ENCODE measurements at regions not wholly inside any gene's neighbourhood (a gene's known extent, or its start where the extent isn't known, plus 50 kb on each side); places are given as distances from the start of the nearest gene placed in this dataset.

- intact Hi-C loops (cut with micrococcal nuclease), result no loop called here
These were observed 147.2 kb downstream of the PCSK1 start for GRCh38 chr5:96285823-96286222.

- intact Hi-C loops (cut with micrococcal nuclease), result no loop called here
These were observed 148.2 kb downstream of the PCSK1 start for GRCh38 chr5:96284727-96285389.

DNA sequence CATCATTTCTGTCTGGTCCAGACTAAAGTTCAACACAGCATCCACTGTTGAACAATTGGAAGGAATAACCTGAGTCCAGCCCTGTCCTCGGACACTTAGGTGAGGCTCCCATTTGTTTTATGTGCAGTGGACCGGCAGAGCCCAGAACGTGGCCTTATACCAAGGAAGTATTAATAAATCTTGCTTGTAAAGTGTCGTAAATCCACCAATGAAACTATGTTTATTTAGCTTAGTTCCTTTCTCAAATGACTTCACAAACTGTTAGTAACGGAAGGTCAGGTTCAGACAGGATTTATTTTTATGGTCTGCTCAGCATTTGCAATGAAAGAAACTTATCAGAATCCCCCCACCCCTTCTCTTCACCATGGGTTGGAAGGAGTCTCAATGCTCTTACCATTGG is 149.5 kb downstream of the PCSK1 start:
- intact Hi-C loops (cut with micrococcal nuclease), result no loop called here

GRCh38 chr5:96282020-96282419 is 151.0 kb downstream of the PCSK1 start:
- intact Hi-C loops (cut with micrococcal nuclease), result no loop called here

DNA sequence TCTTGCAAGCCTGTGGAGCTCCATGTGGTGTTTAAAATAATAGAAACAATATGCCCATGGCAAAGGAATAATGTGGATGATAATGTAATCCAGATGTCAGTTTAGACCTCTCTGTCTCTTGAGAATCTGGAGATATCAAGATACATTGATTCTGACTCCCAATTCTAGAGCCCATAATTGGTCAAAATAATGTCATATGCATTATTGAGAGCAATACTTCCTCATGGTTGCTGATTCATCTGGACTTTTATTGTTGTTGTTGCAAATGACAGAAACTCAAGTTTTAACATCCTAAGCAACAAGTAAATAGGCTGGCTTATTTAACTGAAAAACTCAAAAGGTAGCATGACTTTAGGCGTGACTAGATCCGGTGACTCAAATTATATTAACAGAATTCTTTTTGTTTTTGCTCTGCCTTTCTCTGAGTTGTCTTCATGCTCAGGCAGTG is 152.1 kb downstream of the PCSK1 start:
- intact Hi-C loops (cut with micrococcal nuclease), result no loop called here

- intact Hi-C loops (cut with micrococcal nuclease), result no loop called here
These were observed 153.1 kb downstream of the PCSK1 start for GRCh38 chr5:96279801-96280542.

DNA sequence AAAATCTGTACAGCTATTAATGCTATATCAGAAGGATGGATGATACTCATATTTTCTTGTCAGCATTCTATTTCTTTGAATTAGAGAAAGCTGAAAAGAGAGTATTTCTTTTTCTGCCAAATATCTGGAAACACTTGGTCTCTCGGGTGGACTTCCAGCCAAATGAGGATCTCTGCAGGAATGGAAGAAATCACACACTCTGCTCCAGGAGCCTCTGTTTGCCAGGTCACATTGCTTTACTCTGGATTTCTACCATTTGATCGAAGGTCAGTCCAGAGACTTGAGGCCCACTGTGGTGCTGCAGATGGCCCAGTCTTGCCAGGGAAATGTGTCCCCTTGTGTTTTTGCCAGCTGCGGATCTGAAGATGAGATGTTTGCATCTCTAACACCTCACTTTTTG is 154.1 kb downstream of the PCSK1 start:
- intact Hi-C loops (cut with micrococcal nuclease), result no loop called here

GRCh38 chr5:96275051-96275450 is 158.0 kb downstream of the PCSK1 start:
- intact Hi-C loops (cut with micrococcal nuclease), result no loop called here

DNA sequence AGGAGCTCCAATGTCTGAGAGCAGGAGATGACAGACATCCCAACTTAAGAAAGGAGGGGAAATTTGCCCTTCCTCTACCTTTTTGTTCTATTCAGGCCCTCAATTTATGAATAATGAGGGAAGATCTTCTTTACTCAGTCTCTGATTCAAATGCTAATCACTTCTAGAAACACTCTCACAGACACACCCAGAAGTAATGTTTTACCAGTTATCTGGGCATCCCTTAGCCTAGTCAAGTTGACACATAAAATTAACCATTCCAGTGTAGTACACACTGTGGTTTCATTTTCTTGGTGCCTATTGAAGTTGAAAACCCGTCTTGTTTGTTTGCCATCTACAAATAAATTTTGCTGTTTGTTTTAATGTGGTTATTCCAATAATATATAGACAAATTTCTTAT is 167.6 kb downstream of the PCSK1 start:
- intact Hi-C loops (cut with micrococcal nuclease), result no loop called here

- intact Hi-C loops (cut with micrococcal nuclease), result no loop called here
These were observed 169.0 kb downstream of the PCSK1 start for GRCh38 chr5:96264047-96264446.

DNA sequence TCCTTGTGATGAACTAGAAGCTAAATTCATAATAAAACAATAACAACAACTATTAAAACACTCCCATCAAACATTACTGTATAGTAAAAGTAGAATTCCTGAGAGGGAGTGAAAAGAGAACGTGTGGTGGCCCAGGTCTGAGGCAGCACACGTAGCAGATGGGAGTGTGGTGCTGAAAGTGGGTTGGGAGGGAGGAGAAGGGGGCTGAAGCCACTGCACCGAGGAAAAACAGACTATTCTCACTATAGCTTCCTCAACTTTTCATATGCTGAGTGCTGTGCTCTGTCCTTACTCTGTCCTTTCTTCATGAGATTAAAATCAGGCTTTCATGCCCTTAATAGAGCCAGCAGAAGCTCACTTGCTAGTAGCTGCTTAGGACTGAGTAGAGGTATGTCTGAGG is 170.9 kb downstream of the PCSK1 start:
- intact Hi-C loops (cut with micrococcal nuclease), result no loop called here

DNA sequence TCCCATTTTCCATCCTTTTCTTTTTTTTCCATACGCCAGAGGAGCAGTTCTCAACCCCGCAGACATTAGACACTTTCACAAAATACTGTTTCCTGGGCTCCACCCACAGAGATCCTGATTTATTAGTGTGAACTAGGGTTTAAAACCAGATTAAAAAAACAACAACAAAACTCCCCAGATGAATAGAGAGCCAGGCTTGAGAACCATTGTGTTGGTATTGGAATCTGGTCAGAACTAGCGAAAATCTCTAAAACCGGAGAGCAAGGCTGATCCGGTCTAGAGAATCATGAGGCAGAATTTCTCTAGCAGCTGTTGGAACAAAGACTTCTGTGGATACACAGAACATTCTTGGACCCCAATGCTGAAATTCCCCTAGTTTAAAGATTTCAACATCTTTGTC is 173.0 kb downstream of the PCSK1 start:
- intact Hi-C loops (cut with micrococcal nuclease), result no loop called here

- intact Hi-C loops (cut with micrococcal nuclease), result no loop called here
These were observed 173.8 kb downstream of the PCSK1 start for GRCh38 chr5:96259151-96259772.

DNA sequence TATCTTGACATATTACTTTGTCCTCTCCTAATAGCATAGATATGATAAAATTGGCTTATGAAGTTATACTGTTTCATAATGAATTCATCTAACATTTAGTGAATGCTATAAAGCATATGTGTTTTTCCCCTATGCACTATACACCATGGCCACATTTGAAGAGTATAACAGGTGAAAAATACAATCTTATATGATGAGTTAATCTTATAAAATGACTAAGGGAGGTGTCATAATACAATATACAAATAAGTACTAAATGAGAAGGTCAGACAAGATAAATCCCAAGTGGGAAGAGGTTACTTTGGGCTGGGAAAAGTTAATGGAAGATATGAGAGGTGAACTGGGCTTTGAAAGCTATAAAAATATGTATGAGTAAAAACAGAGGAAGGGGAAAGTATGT is 174.4 kb downstream of the PCSK1 start:
- intact Hi-C loops (cut with micrococcal nuclease), result no loop called here

DNA sequence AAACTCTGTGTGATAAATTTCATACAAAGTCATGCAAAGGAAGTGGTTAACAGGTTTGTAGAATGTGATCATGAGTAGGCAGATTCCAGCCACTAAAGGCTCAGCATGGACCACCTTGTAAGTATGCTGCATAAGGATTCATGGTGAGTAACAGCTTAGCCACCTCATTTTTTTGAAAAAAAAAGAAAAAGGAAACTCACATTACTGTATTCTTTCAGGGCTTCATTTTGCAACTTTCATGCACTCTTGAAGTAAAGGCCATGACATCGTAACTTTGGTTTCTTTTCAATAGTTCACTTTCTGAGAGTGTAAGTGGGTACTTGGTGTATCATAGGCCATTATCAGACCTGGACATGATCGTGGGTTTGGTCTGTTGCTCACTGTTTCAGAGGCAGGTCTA is 175.1 kb downstream of the PCSK1 start:
- intact Hi-C loops (cut with micrococcal nuclease), result no loop called here

- intact Hi-C loops (cut with micrococcal nuclease), result no loop called here
These were observed 176.1 kb downstream of the PCSK1 start for GRCh38 chr5:96256795-96257470.

GRCh38 chr5:96254980-96255691 is 177.9 kb downstream of the PCSK1 start:
- intact Hi-C loops (cut with micrococcal nuclease), result no loop called here

GRCh38 chr5:96253140-96253539 is 179.9 kb downstream of the PCSK1 start:
- intact Hi-C loops (cut with micrococcal nuclease), result no loop called here

GRCh38 chr5:96252596-96252995 is 180.5 kb downstream of the PCSK1 start:
- intact Hi-C loops (cut with micrococcal nuclease), result no loop called here

GRCh38 chr5:96250782-96251181 is 182.3 kb downstream of the PCSK1 start:
- intact Hi-C loops (cut with micrococcal nuclease), result no loop called here

- intact Hi-C loops (cut with micrococcal nuclease), result no loop called here
These were observed 184.9 kb downstream of the PCSK1 start for GRCh38 chr5:96248131-96248530.
